K562 (cell line): ENCODE measurements at regions not wholly inside any gene's neighbourhood (a gene's known extent, or its start where the extent isn't known, plus 50 kb on each side); places are given as distances from the start of the nearest gene placed in this dataset.

Experiments
- ATAC-seq: fragments of 200-7000 bp; cut with Tn5 transposase; 3 replicates; pipeline ENCODE4 v1.9.1; 2020; ENCODE audit warnings: moderate library complexity
- BruUV-seq: library from RNA; stranded (reverse); fragments of 400-500 nt; replicated peaks from 2 replicates; lab custom pipeline; 2021; lab: Mats Ljungman, UMichigan
- CTCF ChIA-PET: fragments of 300-600 bp; formaldehyde crosslinking; extraction: SDS; loops from one replicate; lab custom pipeline; 2021; ENCODE audit warnings: low intra/inter-chr PET ratio; lab: Yijun Ruan, JAX
- POLR2A ChIA-PET: fragments of 300-600, 350-650 bp; sonication (Branson Sonifier 250); formaldehyde crosslinking; extraction: SDS; loops from one replicate; lab custom pipeline; 2021; ENCODE audit warnings: antibody characterized with exemption, inconsistent platforms; lab: Yijun Ruan, JAX
- DNase-seq, 4 experiments: peaks; one replicate each; pipeline versions ENCODE4 v3.0.0 to v3.0.0-alpha.2; 2011 to 2018; ENCODE audit warnings: low spot score in 3 of 4, mixed read lengths in 3 of 4; ENCODE audit errors: extremely low read depth in 1 of 4
- FAIRE-seq: peaks from 2 replicates; lab custom pipeline; 2011; peaks lifted over from hg19 to GRCh38; lab: Jason Lieb, UNC
- H2AFZ ChIP-seq: 2 replicates; pipeline ENCODE4 v1.6.0; 2011; ENCODE audit warnings: low read depth, low read length, control low read depth, inconsistent platforms
- H3K27ac ChIP-seq: fragments of 200-600 bp; 3 replicates; pipeline ENCODE4 v1.8.0; 2011; ENCODE audit warnings: low read depth, mild to moderate bottlenecking, control low read depth, inconsistent platforms, low read length, moderate library complexity, mixed read lengths; ENCODE audit errors: extremely low read depth
- H3K27me3 ChIP-seq, 2 experiments: fragments of 300-600 bp in 1 of 2; 2 replicates in 1 of 2; 3 replicates in 1 of 2; pipeline versions ENCODE4 v1.6.0 to v1.8.0; 2011; ENCODE audit warnings: inconsistent platforms in 2 of 2, low read length in 2 of 2, mild to moderate bottlenecking in 1 of 2, mixed read lengths in 1 of 2, moderate library complexity in 1 of 2; ENCODE audit not compliant: control insufficient read depth in 2 of 2, insufficient read depth in 2 of 2
- H3K36me3 ChIP-seq: fragments of 300-600 bp; 3 replicates; pipeline ENCODE4 v1.8.0; 2011; ENCODE audit warnings: mild to moderate bottlenecking, low read length, inconsistent platforms; ENCODE audit not compliant: control insufficient read depth, insufficient read depth
- H3K4me1 ChIP-seq, 2 experiments: fragments of 200-600 bp in 1 of 2; replicated peaks in 1 of 2; 2 replicates in 1 of 2; 3 replicates in 1 of 2; pipeline versions ENCODE4 v1.5.1 to v1.8.0; 2011; ENCODE audit warnings: inconsistent platforms in 2 of 2, low read length in 2 of 2, mild to moderate bottlenecking in 1 of 2, mixed read lengths in 1 of 2, moderate library complexity in 1 of 2; ENCODE audit not compliant: control insufficient read depth in 2 of 2, insufficient read depth in 2 of 2
- H3K4me2 ChIP-seq: 2 replicates; pipeline ENCODE4 v1.6.1; 2011; ENCODE audit warnings: low read length, control low read depth, inconsistent platforms, mixed read lengths; ENCODE audit not compliant: insufficient read depth
- H3K4me3 ChIP-seq: fragments of 200-600 bp; sonication (generic), shearing (Covaris generic); 2 replicates; pipeline ENCODE4 v1.5.1; 2016; ENCODE audit warnings: control low read depth, inconsistent platforms
- H3K79me2 ChIP-seq: fragments of 200-600 bp; 3 replicates; pipeline ENCODE4 v1.8.0; 2011; ENCODE audit warnings: low read length, inconsistent platforms; ENCODE audit not compliant: control insufficient read depth, insufficient read depth
- H3K9ac ChIP-seq, 2 experiments: 2 replicates each; pipeline versions ENCODE4 v1.6.0 to v1.6.1; 2011; ENCODE audit warnings: low read depth in 2 of 2, low read length in 2 of 2, control low read depth in 1 of 2, inconsistent platforms in 1 of 2, mild to moderate bottlenecking in 1 of 2, mixed read lengths in 1 of 2; ENCODE audit not compliant: insufficient read depth in 1 of 2
- H3K9me1 ChIP-seq: one replicate; pipeline ENCODE4 v1.6.0; 2011; ENCODE audit warnings: inconsistent platforms, mild to moderate bottlenecking, low read length, moderate library complexity; ENCODE audit not compliant: control insufficient read depth, insufficient read depth
- H3K9me3 ChIP-seq: replicated peaks from 2 replicates; pipeline ENCODE4 v1.5.1; 2011; ENCODE audit warnings: low read depth, low read length, inconsistent platforms; ENCODE audit not compliant: control insufficient read depth, insufficient read depth
- H4K20me1 ChIP-seq: replicated peaks from 2 replicates; pipeline ENCODE4 v1.6.1; 2011; ENCODE audit warnings: low read length, inconsistent platforms, mixed read lengths; ENCODE audit not compliant: control insufficient read depth, insufficient read depth
- DLX4 ChIP-seq: fragments of 250-450 bp; sonication (Bioruptor Pico); IDR thresholded peaks from 2 replicates; pipeline ENCODE4 v1.6.1; 2021; ENCODE audit warnings: mild to moderate bottlenecking
- MITF ChIP-seq: IDR thresholded peaks from 2 replicates; pipeline ENCODE4 v1.6.1; 2014; ENCODE audit warnings: antibody characterized with exemption
- YY1 ChIP-seq, 3 experiments: IDR thresholded peaks; 2 replicates each; pipeline ENCODE4 v1.6.1; 2011; ENCODE audit warnings: low read length in 2 of 3, mild to moderate bottlenecking in 2 of 3, moderate library complexity in 2 of 3, borderline replicate concordance in 1 of 3, control low read depth in 1 of 3, low read depth in 1 of 3; ENCODE audit not compliant: insufficient read depth in 3 of 3, insufficient replicate concordance in 2 of 3, control insufficient read depth in 1 of 3, insufficient read length in 1 of 3; ENCODE audit errors: extremely low read depth in 1 of 3
- ZNF408 ChIP-seq: fragments of 250-450 bp; sonication (Bioruptor Pico); IDR thresholded peaks from 2 replicates; pipeline ENCODE4 v1.4.0; 2020; ENCODE audit warnings: low read depth, mild to moderate bottlenecking, moderate library complexity
- WGBS: fragments of 100-300 bp; shearing (Covaris generic); methylation state at CpG from one replicate; pipeline ENCODE4 v1.1.6; 2016; ENCODE audit warnings: low coverage, mixed read lengths; ENCODE audit not compliant: insufficient coverage; ENCODE audit errors: missing lambda C conversion rate; 5-methylcytosine and 5-hydroxymethylcytosine counted together
- in situ Hi-C: fragments of 300-500 bp; cut with MboI; formaldehyde crosslinking; loops from 4 replicates; pipeline ENCODE4 v1.15.0; 2018; ENCODE audit warnings: inconsistent platforms, mixed read lengths
- intact Hi-C: fragments of 100-400 bp; cut with micrococcal nuclease; formaldehyde crosslinking; loops from 2 replicates; pipeline ENCODE4 v1.14.2; 2022

GRCh38 chr4:13956947-13957346 lies 329.4 kb upstream of the BOD1L1 start:
- intact Hi-C loops (no loop called here), in situ Hi-C loops (no loop called here)
- H2AFZ ChIP-seq = no peak overlapping the region
- TF ChIP-seq DLX4 (CRISPR knock-in tag) (no peak), MITF (no peak), ZNF408 (CRISPR knock-in tag) (no peak), YY1 (IDR thresholded peaks at IDR 0.05; ENCODE audit: borderline replicate concordance in 1 of 3, control insufficient read depth in 1 of 3, extremely low read depth in 1 of 3, insufficient read depth in 3 of 3, insufficient read length in 1 of 3, insufficient replicate concordance in 2 of 3, low read depth in 1 of 3, low read length in 2 of 3) (no peak)
- no peak overlapping the region for H3K27ac ChIP-seq
- no peaks in the 10 kb centered on the region for H4K20me1 ChIP-seq
- no peak for FAIRE-seq
- H3K4me1 ChIP-seq = no peaks in the 10 kb centered on the region
- H3K36me3 ChIP-seq = no peaks in the 10 kb centered on the region
- POLR2A ChIA-PET = interaction anchor here (0.6 kb wide), 1 partner anchor 10 kb away, joined by 3 read pairs; no protein-coding TSS in a partner anchor
- H3K4me3 ChIP-seq = no peak overlapping the region
- H3K79me2 ChIP-seq = no peaks in the 10 kb centered on the region
- no peaks in the 10 kb centered on the region for H3K9me3 ChIP-seq
- no peak for DNase-seq
- no peak for ATAC-seq
- H3K27me3 ChIP-seq = no peaks in the 10 kb centered on the region
- H3K9ac ChIP-seq = no peak overlapping the region
- BruUV-seq = no TSS peak
- CTCF ChIA-PET = no interaction called here
- H3K4me2 ChIP-seq = no peak overlapping the region
- 0% methylated on average over 2 of the region's 2 CpGs for WGBS
- H3K9me1 ChIP-seq = no peaks in the 10 kb centered on the region
